Head of caudate nucleus (tissue), 42 donors: ENCODE measurements at regions not wholly inside any gene's neighbourhood (a gene's known extent, or its start where the extent isn't known, plus 50 kb on each side); places are given as distances from the start of the nearest gene placed in this dataset.

Source experiments
- DNase-seq, 42 donors: peaks; one replicate each; pipeline versions ENCODE4 v3.0.0 to v3.0.0-alpha.2; 2020 to 2021; ENCODE audit warnings: mixed read lengths in 7 of 42
- intact Hi-C: fragments of 100-400 bp; cut with DNase I; formaldehyde crosslinking; loops from one replicate; pipeline ENCODE4 v1.15.0; 2022

DNA sequence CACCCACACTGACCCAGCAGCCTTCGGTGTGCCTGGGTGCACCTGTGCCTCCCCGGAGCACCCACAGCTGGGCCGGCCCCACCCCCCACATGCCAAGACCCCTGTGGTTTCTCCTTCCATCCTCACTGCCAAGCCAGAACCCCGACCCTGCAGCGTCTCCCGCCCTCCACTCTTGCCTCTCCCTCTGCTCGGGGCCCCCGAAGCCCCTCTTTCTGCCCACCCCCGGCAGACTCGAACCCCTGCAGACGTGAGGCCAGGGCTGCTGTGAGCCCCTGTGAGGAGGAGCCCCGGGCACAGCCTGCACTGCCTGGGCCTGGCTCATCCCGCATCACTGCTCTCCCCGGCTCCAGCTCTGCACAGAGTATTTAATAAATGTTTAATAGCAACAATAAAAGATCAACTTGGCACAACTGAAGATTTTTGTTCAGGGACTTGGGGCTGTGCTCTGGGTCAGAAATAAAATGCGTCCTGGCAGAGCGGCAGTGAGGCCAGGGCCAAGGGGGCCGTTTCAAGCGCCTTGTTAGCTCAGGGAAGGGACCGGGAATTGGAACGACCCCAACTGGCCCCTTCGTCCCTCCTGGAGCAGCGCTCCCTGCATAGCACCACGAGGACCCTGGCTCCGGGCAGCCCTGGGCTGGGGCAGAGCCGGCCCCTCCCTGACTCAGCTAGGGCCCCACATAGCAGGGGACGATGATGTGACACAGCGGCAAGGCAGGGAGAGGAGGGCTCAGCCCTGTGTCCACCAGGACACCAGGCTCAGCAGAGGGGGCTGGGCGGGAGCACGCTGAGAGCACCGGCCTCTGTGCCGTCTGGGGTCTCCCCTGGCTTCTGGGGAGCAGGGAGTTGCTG, 520.8 kb downstream of the BRD1 start:
- intact Hi-C loops: no loop called here
- DNase-seq: peak in 20 of 42 donors; percentile 1 to 38 (median 12)

DNA sequence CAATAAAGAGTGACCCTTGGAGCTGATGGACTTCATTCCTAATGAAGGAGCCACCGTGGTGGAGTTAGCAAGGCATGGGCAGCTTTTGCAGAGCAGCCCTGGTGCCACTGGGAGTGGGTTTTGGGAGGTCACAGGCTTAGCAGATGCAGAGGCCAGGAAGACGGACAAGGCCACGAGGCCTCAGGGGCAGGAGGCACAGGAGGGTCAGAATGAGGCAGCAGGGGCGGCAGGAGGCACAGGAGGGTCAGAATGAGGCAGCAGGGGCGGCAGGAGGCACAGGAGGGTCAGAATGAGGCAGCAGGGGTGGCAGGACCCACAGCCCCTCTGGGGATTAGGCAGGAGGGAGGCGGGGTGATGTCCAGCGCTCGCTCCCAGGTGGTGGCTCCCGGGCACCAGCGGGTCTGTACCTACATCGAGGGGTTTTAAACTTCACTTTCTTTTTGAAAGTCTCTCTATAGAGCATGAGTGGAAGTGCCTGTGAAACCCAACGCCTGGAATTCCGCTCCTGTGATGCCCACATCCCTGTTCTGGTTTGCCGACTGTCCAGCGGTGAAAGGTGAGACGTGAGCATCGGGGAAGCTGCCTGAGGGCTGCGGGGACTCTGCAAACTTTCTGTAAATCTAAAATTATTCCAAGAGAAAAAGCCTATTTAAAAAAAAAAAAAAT, 521.6 kb downstream of the BRD1 start:
- DNase-seq: peak in 18 of 42 donors; percentile 2 to 36 (median 8)
- intact Hi-C loops: loop anchor here (2.0 kb wide), 1 partner anchor 731 kb away; no protein-coding TSS in a partner anchor

DNA sequence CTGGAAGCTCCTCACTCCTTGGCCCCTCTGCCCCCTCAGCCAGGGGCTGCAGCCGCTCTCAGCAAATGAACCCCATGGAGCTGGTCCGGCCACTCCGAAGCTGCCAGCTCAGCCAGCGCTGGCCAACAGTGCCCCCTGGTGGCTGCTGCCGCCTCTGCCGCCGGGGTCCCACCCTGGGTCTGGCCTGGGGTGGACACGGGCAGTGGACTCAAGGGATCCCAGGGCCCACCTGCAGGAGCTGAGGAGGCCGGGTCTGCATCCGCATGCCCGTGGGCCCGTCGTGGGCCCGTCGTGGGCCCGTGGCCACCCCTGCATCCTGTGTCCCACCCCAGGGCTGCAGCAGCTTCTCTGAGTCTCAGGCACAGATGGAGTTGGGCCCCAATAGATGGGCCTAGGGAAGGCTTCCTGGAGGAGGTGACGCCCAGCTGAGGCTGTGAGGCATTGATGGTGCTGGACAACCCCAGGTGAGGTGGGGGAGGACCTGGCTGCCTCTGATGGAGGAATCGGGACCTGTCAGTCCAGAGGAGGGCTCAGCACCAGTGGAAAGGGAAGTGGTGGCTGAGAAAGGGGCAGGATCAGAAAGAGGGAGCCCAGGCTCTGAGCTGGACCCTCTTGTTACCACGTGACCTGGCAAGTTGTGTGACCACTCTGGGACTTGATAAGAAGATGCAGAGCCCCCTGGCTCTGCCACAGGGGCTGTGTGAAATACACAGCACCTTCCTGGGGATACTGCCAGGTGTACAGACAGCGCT, 522.3 kb downstream of the BRD1 start:
- intact Hi-C loops: loop anchor here (2.0 kb wide), 1 partner anchor 731 kb away; no protein-coding TSS in a partner anchor
- DNase-seq: peak; percentile 55 to 93 (median 82)

DNA sequence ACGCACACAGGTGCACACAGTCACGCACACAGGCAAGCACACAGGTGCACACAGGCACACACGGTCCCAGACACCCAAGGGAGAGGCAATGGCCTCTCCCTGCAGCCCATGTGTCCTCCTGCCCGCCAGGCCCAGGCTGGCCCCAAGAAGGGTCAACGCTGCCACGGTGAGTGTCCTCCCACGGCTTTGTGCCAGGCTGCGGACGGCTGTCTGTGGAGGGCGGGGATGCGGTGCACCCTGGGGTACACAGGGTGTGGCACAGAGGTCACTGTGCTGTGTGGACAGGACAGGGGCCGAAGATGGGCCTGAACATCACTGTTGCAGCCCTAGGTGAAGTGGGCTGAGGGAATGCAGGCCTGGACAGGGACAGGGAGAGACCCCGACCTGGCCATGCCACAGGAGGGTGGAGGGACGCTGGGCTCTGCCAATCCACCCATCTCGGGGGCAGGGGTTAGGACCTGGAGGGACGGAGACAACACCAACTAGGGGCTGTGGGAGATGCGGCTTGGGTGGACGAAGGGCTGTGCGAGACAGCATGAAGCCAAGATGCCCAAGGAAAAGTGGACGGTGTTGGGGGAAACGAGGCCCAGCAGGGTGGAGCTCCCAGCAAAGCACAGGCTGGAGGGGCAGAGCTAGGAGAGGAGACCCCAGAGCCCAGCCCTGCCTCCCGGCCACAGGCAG, 523.8 kb downstream of the BRD1 start:
- intact Hi-C loops: loop anchor here (2.0 kb wide), 1 partner anchor 729 kb away; no protein-coding TSS in a partner anchor
- peak in 17 of 42 donors; percentile 1 to 40 (median 11) for DNase-seq

GRCh38 chr22:49303061-49303735, 524.5 kb downstream of the BRD1 start:
- peak in 14 of 42 donors; percentile 0 to 38 (median 10) for DNase-seq
- intact Hi-C loops: no loop called here

DNA sequence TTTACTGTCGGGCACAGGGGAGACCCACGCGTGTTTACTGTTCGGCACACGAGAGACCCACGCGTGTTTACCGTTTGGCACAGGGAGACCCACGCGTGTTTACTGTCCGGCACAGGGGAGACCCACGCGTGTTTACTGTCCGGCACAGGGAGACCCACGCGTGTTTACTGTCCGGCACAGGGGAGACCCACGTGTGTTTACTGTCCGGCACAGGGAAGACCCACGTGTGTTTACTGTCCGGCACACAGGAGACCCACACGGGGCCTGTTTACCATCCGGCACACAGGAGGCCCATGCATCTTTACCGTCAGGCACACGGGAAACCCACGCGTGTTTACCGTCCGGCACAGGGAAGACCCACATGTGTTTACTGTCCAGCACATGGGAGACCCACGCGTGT, 525.1 kb downstream of the BRD1 start:
- intact Hi-C loops: no loop called here
- peak in 11 of 42 donors; percentile 2 to 21 (median 6) for DNase-seq

GRCh38 chr22:49302150-49302460, 525.6 kb downstream of the BRD1 start:
- peak in 2 of 42 donors; percentile 6 to 10 for DNase-seq
- intact Hi-C loops: no loop called here

DNA sequence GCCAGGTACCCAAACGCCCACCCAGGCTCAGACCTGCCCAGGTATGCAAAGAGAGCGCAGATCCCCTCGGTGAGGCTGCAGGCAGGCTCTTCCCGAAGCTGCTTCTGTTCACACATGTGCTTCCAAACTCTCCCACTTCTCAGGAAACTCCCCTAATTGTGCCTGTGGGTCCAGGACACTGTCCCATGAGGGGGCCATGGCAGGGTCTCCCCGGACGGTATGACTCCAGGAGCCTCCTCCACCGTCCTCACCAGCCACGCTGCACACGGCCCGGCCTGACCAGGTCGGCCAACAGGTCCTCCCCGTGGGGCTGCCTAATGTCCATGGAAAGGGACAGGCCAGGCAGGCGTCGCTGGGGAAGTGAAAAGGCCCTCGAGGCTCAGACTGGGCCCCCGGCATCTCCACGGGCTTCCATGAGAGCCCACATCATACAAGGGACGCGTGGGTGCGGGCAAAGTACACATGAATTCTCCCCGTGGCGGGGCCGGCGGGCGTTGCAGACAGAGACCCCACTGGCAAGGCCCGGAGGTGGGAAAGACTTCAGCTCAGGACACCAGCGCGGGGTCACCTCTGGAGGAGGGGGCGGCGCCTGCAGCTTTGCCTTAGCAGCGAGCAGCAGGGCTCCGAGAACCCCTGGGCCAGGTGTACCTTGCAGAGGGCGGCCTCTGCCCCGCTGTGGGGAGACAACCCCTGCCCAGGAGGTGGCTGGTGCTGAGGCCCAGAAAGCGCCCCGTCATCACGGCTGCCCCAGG, 526.1 kb downstream of the BRD1 start:
- intact Hi-C loops: no loop called here

GRCh38 chr22:49300951-49301397, 526.7 kb downstream of the BRD1 start:
- intact Hi-C loops: no loop called here
- peak in 9 of 42 donors; percentile 0 to 23 (median 5) for DNase-seq

More for the DNA sequence above, 526.1 kb downstream of the BRD1 start:
- peak in 15 of 42 donors; percentile 0 to 38 (median 10) for DNase-seq

DNA sequence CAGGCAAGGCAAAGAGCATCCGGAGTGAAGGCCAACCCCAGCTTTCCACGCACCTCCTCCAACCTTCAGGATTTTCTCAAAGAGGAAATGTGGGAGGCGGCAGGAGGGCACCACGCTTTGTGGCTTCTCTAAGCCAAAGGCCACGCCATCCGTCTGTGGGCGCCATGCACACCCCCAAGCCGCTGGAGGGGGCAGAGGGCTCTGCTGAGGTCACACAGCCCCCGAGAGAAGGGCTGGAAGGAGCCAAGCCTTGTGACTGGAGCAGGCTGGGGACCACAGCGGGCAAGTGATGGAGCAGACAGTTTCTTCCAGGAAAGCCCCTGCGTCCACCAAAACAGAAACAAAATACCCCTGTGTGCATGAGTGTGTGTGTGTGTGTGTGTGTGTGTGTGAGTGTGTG, 527.4 kb downstream of the BRD1 start:
- intact Hi-C loops: no loop called here
- DNase-seq: peak in 11 of 42 donors; percentile 1 to 25 (median 8)

DNA sequence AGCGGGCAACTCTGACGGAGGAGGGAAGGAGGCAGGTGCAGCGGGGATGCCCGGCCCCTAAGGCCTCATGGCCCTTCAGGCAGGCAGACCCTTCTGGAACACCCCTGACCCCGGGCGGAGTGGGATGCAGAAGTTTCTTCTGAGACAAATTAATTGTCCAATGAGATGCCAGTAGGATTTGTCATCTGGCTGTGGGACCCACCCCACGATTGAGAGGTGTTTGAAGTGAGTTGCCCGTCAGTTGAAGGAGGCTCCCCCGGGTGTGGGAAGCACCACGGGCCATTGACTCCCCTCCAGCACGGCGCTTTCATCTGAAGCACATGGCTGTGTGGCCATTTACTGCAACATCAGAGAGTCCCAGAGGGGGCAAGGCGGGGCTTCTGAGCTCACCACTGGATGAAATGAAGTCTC, 527.8 kb downstream of the BRD1 start:
- DNase-seq: peak in 10 of 42 donors; percentile 6 to 41 (median 23)
- intact Hi-C loops: no loop called here

DNA sequence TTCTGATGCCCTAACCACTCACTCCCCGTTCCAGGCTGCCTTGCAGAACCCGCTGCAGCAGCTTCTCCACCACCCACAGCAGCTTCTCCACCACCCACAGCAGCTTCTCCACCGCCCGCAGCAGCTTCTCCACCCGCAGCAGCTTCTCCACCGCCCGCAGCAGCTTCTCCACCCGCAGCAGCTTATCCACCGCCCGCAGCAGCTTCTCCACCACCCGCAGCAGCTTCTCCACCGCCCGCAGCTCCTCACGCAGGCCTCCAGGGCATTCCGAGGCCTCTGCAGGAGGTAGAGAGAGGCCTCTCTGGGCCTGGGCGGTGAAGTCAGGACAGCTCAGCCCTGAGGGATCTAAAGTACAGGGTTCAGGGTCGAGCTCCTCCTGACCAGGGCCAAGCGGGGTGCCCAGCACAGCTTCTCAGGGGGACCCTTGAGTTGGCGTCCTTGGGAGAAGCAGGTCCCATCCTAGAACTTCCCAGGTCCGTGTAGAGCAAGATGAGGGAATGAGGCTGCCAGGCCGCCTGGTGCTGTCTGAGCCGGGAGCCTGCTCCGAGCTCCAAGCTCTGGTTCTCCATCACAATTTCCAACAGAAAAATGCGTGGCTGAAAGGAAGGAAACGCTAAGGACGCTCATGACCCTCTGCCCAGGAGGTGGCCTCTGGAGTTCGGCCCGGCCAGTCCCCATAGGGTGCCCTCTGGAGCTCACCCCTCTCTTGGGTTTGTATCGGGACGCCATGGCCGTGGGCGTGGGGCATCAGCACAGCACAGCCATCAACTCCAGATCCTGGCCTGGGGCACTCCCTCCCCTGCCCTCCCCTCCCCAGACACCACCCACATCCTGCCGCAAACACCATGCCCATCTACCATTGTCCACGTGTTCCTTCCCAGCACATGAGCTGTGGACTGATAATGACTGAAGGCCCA, 528.6 kb downstream of the BRD1 start:
- intact Hi-C loops: no loop called here
- peak in 12 of 42 donors; percentile 4 to 27 (median 12) for DNase-seq

DNA sequence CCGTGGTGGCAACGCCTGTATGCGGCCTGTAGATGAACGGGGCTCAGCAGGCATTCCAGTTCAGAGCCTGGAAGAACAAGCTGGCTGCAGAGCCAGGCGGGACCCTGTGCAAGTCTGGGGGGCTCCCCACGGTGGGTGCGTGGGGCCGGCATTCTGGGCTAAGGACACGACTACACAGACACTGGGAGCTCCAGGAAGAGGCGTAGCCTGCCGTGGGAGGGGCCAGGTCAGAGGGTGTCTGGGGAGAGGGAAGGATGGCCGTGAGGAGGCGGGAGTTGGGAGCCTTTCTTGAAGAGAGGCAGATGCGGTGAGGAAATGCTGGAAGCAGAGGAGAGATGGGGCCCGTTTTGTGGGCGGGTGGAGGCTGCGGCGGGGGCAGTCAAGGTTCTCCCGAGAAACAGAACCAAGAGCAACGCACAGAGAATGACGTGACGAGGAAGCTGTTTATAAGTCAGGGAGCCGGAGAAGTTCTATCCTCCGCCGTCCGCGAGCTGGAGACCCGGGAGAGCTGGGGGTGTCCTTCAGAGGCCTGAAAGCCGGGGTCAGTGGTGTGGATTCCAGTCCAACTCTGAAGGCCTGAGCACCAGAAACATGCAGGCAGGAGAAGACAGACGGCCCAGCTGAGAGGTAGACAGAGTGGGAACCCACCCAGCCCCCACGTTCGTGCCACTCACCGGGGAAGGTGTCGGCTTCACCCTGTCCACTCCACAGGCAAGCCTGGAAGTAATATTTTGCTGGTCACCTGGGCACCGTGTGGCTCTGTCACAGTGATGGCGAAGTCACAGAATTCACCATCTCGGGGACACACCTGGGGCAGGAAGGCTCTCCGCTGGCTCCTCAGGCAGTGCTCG, 529.6 kb downstream of the BRD1 start:
- intact Hi-C loops: no loop called here

DNA sequence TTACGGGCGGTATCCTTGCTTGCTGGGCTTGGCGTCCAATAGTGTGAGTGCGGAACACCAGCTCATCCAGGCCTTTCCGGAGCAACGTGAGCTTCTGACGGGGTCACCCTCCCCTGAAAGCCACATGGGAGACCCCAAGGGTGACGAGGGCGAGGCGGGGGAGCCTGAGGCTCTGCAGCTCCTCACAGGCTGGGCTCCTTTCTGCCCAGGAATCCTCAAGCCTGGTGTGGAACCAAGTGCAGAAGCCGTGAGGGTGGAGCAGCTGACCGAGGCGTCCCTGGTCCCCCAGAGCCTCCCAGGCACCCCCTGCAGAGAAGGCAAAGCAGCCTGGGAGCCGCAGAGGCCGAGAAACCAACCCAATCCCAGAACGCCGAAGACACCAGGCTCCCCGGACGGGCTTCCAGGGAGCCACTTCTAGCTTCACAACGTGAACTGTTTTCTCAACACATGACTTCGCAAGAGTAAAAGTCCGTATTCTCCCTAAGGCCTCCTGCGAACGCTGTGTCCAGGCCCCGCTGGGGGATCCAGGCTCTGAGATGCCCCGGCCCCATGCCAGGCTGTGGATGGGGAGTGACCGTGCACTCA, 530.3 kb downstream of the BRD1 start:
- intact Hi-C loops: no loop called here
- peak in 12 of 42 donors; percentile 0 to 37 (median 11) for DNase-seq

More for the DNA sequence above, 529.6 kb downstream of the BRD1 start:
- DNase-seq: peak in 11 of 42 donors; percentile 0 to 30 (median 11)

DNA sequence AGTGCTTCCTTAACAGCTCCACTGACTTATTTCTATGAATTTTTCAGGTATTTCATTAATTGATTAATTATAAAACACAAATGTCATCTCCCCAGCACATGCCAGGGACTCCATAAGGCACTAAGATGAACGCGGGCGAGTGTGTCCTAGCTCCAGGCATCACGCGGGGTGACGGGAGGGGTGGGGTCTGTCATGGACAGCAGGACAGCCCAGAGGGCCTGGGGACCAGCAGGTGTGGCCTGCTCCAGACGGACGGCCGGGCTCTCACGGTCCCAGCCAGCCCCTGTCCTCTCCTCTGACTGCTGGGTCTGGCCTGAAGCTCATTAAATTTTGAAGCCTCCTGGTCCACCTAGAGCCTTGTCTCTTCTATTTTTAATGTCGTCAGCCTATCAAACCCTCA, 531.1 kb downstream of the BRD1 start:
- peak in 9 of 42 donors; percentile 1 to 26 (median 10) for DNase-seq
- intact Hi-C loops: no loop called here
